H1 (cell line): ENCODE measurements at regions not wholly inside any gene's neighbourhood (a gene's known extent, or its start where the extent isn't known, plus 50 kb on each side); places are given as distances from the start of the nearest gene placed in this dataset.

Experiments
- CTCF ChIA-PET: fragments of 300-600 bp; sonication (Branson Sonifier 250); formaldehyde crosslinking; loops from one replicate; lab custom pipeline; 2021; ENCODE audit not compliant: partially characterized antibody; lab: Charles Lee
- POLR2A ChIA-PET: fragments of 300-600 bp; sonication (Branson Sonifier 250); formaldehyde crosslinking; loops from one replicate; lab custom pipeline; 2021; ENCODE audit warnings: inconsistent platforms; ENCODE audit not compliant: partially characterized antibody; lab: Charles Lee
- DNase-seq, 2 experiments: peaks; one replicate each; pipeline versions ENCODE4 v3.0.0 to v3.0.0-alpha.2; 2010 to 2022; ENCODE audit warnings: low spot score in 2 of 2, low read depth in 1 of 2, mixed read lengths in 1 of 2
- FAIRE-seq: peaks from 2 replicates; lab custom pipeline; 2011; peaks lifted over from hg19 to GRCh38; lab: Jason Lieb, UNC
- H2AFZ ChIP-seq: 2 replicates; pipeline ENCODE4 v1.8.1; 2012; ENCODE audit warnings: low read length, inconsistent platforms
- H2AK5ac ChIP-seq: 2 replicates; pipeline ENCODE4 v1.6.1; 2013; ENCODE audit warnings: low read depth, low read length
- H2BK120ac ChIP-seq: replicated peaks from 2 replicates; pipeline ENCODE3; 2013; ENCODE audit warnings: low read depth, low read length, inconsistent platforms
- H2BK12ac ChIP-seq: 2 replicates; pipeline ENCODE4 v1.6.1; 2013; ENCODE audit warnings: low read depth, low read length
- H2BK15ac ChIP-seq: 2 replicates; pipeline ENCODE4 v1.6.1; 2013; ENCODE audit warnings: low read length
- H2BK20ac ChIP-seq: 2 replicates; pipeline ENCODE4 v1.6.1; 2013; ENCODE audit warnings: low read length
- H2BK5ac ChIP-seq: 2 replicates; pipeline ENCODE4 v1.6.1; 2013; ENCODE audit warnings: low read depth, low read length
- H3K14ac ChIP-seq: 2 replicates; pipeline ENCODE4 v1.6.1; 2013; ENCODE audit warnings: inconsistent platforms; ENCODE audit not compliant: insufficient read length
- H3K18ac ChIP-seq: 2 replicates; pipeline ENCODE4 v1.6.1; 2013; ENCODE audit warnings: low read length; ENCODE audit errors: extremely low read depth
- H3K23ac ChIP-seq: 2 replicates; pipeline ENCODE4 v1.6.1; 2013; ENCODE audit warnings: inconsistent platforms; ENCODE audit not compliant: insufficient read length
- H3K23me2 ChIP-seq: 2 replicates; pipeline ENCODE4 v1.6.1; 2013; ENCODE audit warnings: low read depth, low read length
- H3K27ac ChIP-seq: 2 replicates; pipeline ENCODE4 v1.6.1; 2011; ENCODE audit warnings: low read depth, low read length, inconsistent platforms
- H3K27me3 ChIP-seq, 4 experiments: replicated peaks in 1 of 4; 1 replicate in 1 of 4; 2 replicates in 3 of 4; pipeline versions ENCODE4 v1.6.1 to v1.8.1; 2011 to 2013; ENCODE audit warnings: low read length in 3 of 4, mild to moderate bottlenecking in 3 of 4, inconsistent platforms in 2 of 4, mixed read lengths in 2 of 4, moderate library complexity in 1 of 4; ENCODE audit not compliant: control insufficient read depth in 3 of 4, insufficient read depth in 3 of 4; ENCODE audit errors: extremely low read depth in 1 of 4
- H3K36me3 ChIP-seq, 4 experiments: 2 replicates each; pipeline versions ENCODE4 v1.6.1 to v1.8.1; 2011 to 2013; ENCODE audit warnings: mild to moderate bottlenecking in 4 of 4, low read length in 3 of 4, moderate library complexity in 2 of 4, control low read depth in 1 of 4, inconsistent platforms in 1 of 4; ENCODE audit not compliant: insufficient read depth in 4 of 4, control insufficient read depth in 2 of 4
- H3K4ac ChIP-seq: replicated peaks from 2 replicates; pipeline ENCODE3; 2013; ENCODE audit warnings: low read length, low read depth, mixed read lengths, inconsistent platforms; ENCODE audit not compliant: insufficient read length
- H3K4me1 ChIP-seq, 4 experiments: replicated peaks in 1 of 4; 1 replicate in 1 of 4; 2 replicates in 3 of 4; pipeline versions ENCODE4 v1.6.1 to v1.8.1; 2011 to 2013; ENCODE audit warnings: low read length in 3 of 4, inconsistent platforms in 2 of 4, mixed read lengths in 1 of 4; ENCODE audit not compliant: insufficient read depth in 4 of 4, control insufficient read depth in 3 of 4
- H3K4me2 ChIP-seq, 2 experiments: 2 replicates each; pipeline versions ENCODE4 v1.6.1 to v1.8.1; 2011 to 2013; ENCODE audit warnings: low read depth in 2 of 2, low read length in 2 of 2, control low read depth in 1 of 2, inconsistent platforms in 1 of 2, mild to moderate bottlenecking in 1 of 2; ENCODE audit not compliant: insufficient read depth in 1 of 2
- H3K4me3 ChIP-seq, 4 experiments: fragments of 200-600, 300-600 bp in 1 of 4; sonication (generic), shearing (Covaris generic), sonication (Bioruptor Twin) in 1 of 4; 2 replicates each; pipeline versions ENCODE4 v1.5.1 to v1.8.1; 2011 to 2016; ENCODE audit warnings: low read length in 4 of 4, low read depth in 3 of 4, control low read depth in 2 of 4, inconsistent platforms in 2 of 4, mild to moderate bottlenecking in 2 of 4, mixed read lengths in 1 of 4, moderate library complexity in 1 of 4; ENCODE audit not compliant: insufficient read depth in 2 of 4; ENCODE audit errors: extremely low read depth in 1 of 4
- H3K56ac ChIP-seq: replicated peaks from 2 replicates; pipeline ENCODE3; 2013; ENCODE audit warnings: low read depth, mild to moderate bottlenecking, mixed read lengths, low read length, inconsistent platforms; ENCODE audit not compliant: insufficient read length
- H3K79me1 ChIP-seq: 2 replicates; pipeline ENCODE4 v1.6.1; 2013; ENCODE audit warnings: low read depth, low read length, control low read depth
- H3K79me2 ChIP-seq, 2 experiments: 2 replicates each; pipeline versions ENCODE4 v1.6.1 to v1.8.1; 2012 to 2013; ENCODE audit warnings: low read length in 2 of 2, mild to moderate bottlenecking in 2 of 2, inconsistent platforms in 1 of 2; ENCODE audit not compliant: insufficient read depth in 2 of 2, control insufficient read depth in 1 of 2
- H3K9ac ChIP-seq, 4 experiments: replicated peaks in 1 of 4; 1 replicate in 1 of 4; 2 replicates in 3 of 4; pipeline versions ENCODE4 v1.6.1 to v1.8.1; 2011 to 2013; ENCODE audit warnings: low read depth in 3 of 4, low read length in 3 of 4, control low read depth in 2 of 4, mild to moderate bottlenecking in 2 of 4, moderate library complexity in 2 of 4, inconsistent platforms in 1 of 4; ENCODE audit errors: extremely low read depth in 1 of 4
- H3K9me3 ChIP-seq, 2 experiments: 2 replicates each; pipeline versions ENCODE4 v1.6.1 to v1.8.1; 2012 to 2013; ENCODE audit warnings: mild to moderate bottlenecking in 2 of 2, moderate library complexity in 2 of 2, control low read depth in 1 of 2, inconsistent platforms in 1 of 2, low read depth in 1 of 2, low read length in 1 of 2, mixed read lengths in 1 of 2; ENCODE audit not compliant: insufficient read depth in 2 of 2
- H4K20me1 ChIP-seq, 2 experiments: replicated peaks in 1 of 2; 2 replicates each; pipeline versions ENCODE3 to v1.8.1; 2011 to 2013; ENCODE audit warnings: inconsistent platforms in 2 of 2, low read length in 2 of 2, mild to moderate bottlenecking in 1 of 2; ENCODE audit not compliant: insufficient read depth in 2 of 2, control insufficient read depth in 1 of 2
- H4K5ac ChIP-seq: 2 replicates; pipeline ENCODE4 v1.6.1; 2013; ENCODE audit warnings: low read length, low read depth, mixed read lengths, inconsistent platforms; ENCODE audit not compliant: insufficient read length
- H4K8ac ChIP-seq: 2 replicates; pipeline ENCODE4 v1.8.0; 2013; ENCODE audit warnings: mild to moderate bottlenecking, moderate library complexity, low read length, inconsistent platforms; ENCODE audit not compliant: insufficient read depth; ENCODE audit errors: extremely low read depth
- H4K91ac ChIP-seq: replicated peaks from 2 replicates; pipeline ENCODE3; 2013; ENCODE audit warnings: low read length, mixed read lengths, inconsistent platforms; ENCODE audit not compliant: insufficient read length
- JUN ChIP-seq: IDR thresholded peaks from 2 replicates; pipeline ENCODE4 v1.6.1; 2011; ENCODE audit warnings: low read depth, mild to moderate bottlenecking, improper control_type of control experiment, low read length
- RNF2 ChIP-seq: fragments of 200-900, 300-1000 bp; sonication (generic); IDR thresholded peaks from 2 replicates; pipeline ENCODE4 v1.7.1; 2016; ENCODE audit warnings: borderline replicate concordance, low read depth, mild to moderate bottlenecking, antibody characterized with exemption, low read length; ENCODE audit not compliant: poor library complexity, severe bottlenecking; ENCODE audit errors: missing control alignments
- SIX5 ChIP-seq: IDR thresholded peaks from 2 replicates; pipeline ENCODE4 v1.6.1; 2011; ENCODE audit warnings: mild to moderate bottlenecking, low read depth, low read length
- SP1 ChIP-seq: IDR thresholded peaks from 2 replicates; pipeline ENCODE4 v1.6.1; 2011; ENCODE audit warnings: low read depth, low read length
- TEAD4 ChIP-seq: IDR thresholded peaks from 2 replicates; pipeline ENCODE4 v1.6.1; 2012; ENCODE audit warnings: low read depth, low read length, inconsistent platforms, mixed read lengths
- WGBS, 2 experiments: shearing (Covaris generic) in 1 of 2; methylation state at CpG; one replicate each; pipeline versions ENCODE4 v1.1.6 to v1.1.7; 2013 to 2015; ENCODE audit warnings: low lambda C conversion rate in 2 of 2, mixed read lengths in 2 of 2, inconsistent platforms in 1 of 2, low coverage in 1 of 2, missing lambda C conversion rate in 1 of 2; ENCODE audit not compliant: insufficient replicate concordance in 2 of 2, insufficient coverage in 1 of 2, insufficient read length in 1 of 2; ENCODE audit errors: extremely low coverage in 1 of 2, missing lambda C conversion rate in 1 of 2; 5-methylcytosine and 5-hydroxymethylcytosine counted together

- Histone ChIP-seq H2AFZ (no peak overlapping the region), H4K8ac (no peak overlapping the region), H3K79me2 (no peaks in the 10 kb centered on the region), H3K9me3 (no peaks in the 10 kb centered on the region), H2BK20ac (no peak overlapping the region), H2BK12ac (no peak overlapping the region), H2BK5ac (no peak overlapping the region), H3K4ac (no peak overlapping the region), H3K27me3 (no peaks in the 10 kb centered on the region), H3K4me2 (no peak overlapping the region), H4K5ac (no peak overlapping the region), H3K4me3 (no peak overlapping the region), H3K23me2 (no peaks in the 10 kb centered on the region), H2AK5ac (no peak overlapping the region), H3K4me1 (peaks cover 0 to 4% (median 0%) of the 10 kb centered on the region in 4 experiments; a peak in 1 of 7 replicates), H4K91ac (no peak overlapping the region), H3K56ac (no peak overlapping the region), H3K9ac (no peak overlapping the region), H3K79me1 (no peaks in the 10 kb centered on the region), H3K27ac (no peak overlapping the region), H3K36me3 (no peaks in the 10 kb centered on the region), H2BK120ac (no peak overlapping the region), H3K18ac (no peak overlapping the region), H4K20me1 (no peaks in the 10 kb centered on the region), H3K14ac (no peak overlapping the region), H3K23ac (no peak overlapping the region), H2BK15ac (no peak overlapping the region)
- POLR2A ChIA-PET, result interaction anchor here (1.0 kb wide), 1 partner anchor 9 kb away, joined by 3 read pairs; no protein-coding TSS in a partner anchor
- FAIRE-seq (no peak), DNase-seq (no peak)
- CTCF ChIA-PET, result interaction anchor here (0.7 kb wide), 1 partner anchor 246 kb away, joined by 3 read pairs; no protein-coding TSS in a partner anchor
- TF ChIP-seq SP1 (no peak), JUN (no peak), TEAD4 (no peak), RNF2 (no peak), SIX5 (no peak)
- 88% methylated on average over 4 of the region's 4 CpGs; no CpG with 5 or more reads in 1 of the 2 experiments for WGBS, 2 experiments
Measured at GRCh38 chr18:10397004-10397403, 57.4 kb upstream of the APCDD1 start.
